LNCaP clone FGC (cell line): ENCODE measurements at regions not wholly inside any gene's neighbourhood (a gene's known extent, or its start where the extent isn't known, plus 50 kb on each side); places are given as distances from the start of the nearest gene placed in this dataset.
"Not testable (repeated sequence)": the region's sequence is repeated elsewhere in the genome, so short reads cannot be mapped to it uniquely, and the experiment has no call there.

ENCODE experiments used
- DNase-seq: peaks from one replicate; pipeline ENCODE4 v3.0.0-alpha.2; 2011; ENCODE audit warnings: low read depth
- H3K4me3 ChIP-seq: 2 replicates; pipeline ENCODE4 v1.5.1; 2011; ENCODE audit warnings: mild to moderate bottlenecking, low read depth, low read length, control low read depth
- CTCF ChIP-seq: IDR thresholded peaks from 2 replicates; pipeline ENCODE4 v1.5.1; 2012; ENCODE audit warnings: mild to moderate bottlenecking; ENCODE audit not compliant: control insufficient read depth, insufficient read depth; ENCODE audit errors: extremely low read depth

- DNase-seq = no peak
These were observed 167.9 kb upstream of the PFKP start for GRCh38 chr10:2899246-2899951.

GRCh38 chr10:2898509-2898860 is 168.9 kb upstream of the PFKP start:
- DNase-seq = no peak
- TF ChIP-seq CTCF = no peak
- H3K4me3 ChIP-seq = no peak overlapping the region

More at GRCh38 chr10:2899246-2899951, 167.9 kb upstream of the PFKP start:
- H3K4me3 ChIP-seq = no peak overlapping the region
- TF ChIP-seq CTCF = no peak

- DNase-seq = no peak
- no peak overlapping the region for H3K4me3 ChIP-seq
- no peak for TF ChIP-seq CTCF
These were observed 169.5 kb upstream of the PFKP start for GRCh38 chr10:2897619-2898508.

- H3K4me3 ChIP-seq, DNase-seq: not testable (repeated sequence)
These were observed 171.0 kb upstream of the PFKP start for GRCh38 chr10:2896334-2896733.

GRCh38 chr10:2895594-2896196 is 171.7 kb upstream of the PFKP start:
- no peak for TF ChIP-seq CTCF
- DNase-seq = no peak
- H3K4me3 ChIP-seq = no peak overlapping the region

GRCh38 chr10:2893991-2894390 is 173.4 kb upstream of the PFKP start:
- no peak for DNase-seq
- no peak for TF ChIP-seq CTCF
- H3K4me3 ChIP-seq = no peak overlapping the region

GRCh38 chr10:2893158-2893845 is 174.0 kb upstream of the PFKP start:
- H3K4me3 ChIP-seq = no peak overlapping the region
- no peak for DNase-seq
- TF ChIP-seq CTCF = no peak
